ENCODE measurements at regions not wholly inside any gene's neighbourhood (a gene's known extent, or its start where the extent isn't known, plus 50 kb on each side); places are given as distances from the start of the nearest gene placed in this dataset.
"Not testable (repeated sequence)": the region's sequence is repeated elsewhere in the genome, so short reads cannot be mapped to it uniquely, and the experiment has no call there.

- no peak for DNase-seq
These were observed 62.4 kb upstream of the SERP2 start for GRCh38 chr13:44311011-44311780.

GRCh38 chr13:44312131-44312530 is 61.5 kb upstream of the SERP2 start:
- DNase-seq, result no peak

GRCh38 chr13:44312834-44313551 is 60.6 kb upstream of the SERP2 start:
- DNase-seq, result no peak

- DNase-seq, result no peak
These were observed 60.0 kb upstream of the SERP2 start for GRCh38 chr13:44313674-44314073.

GRCh38 chr13:44314160-44314559 is 59.5 kb upstream of the SERP2 start:
- not testable (repeated sequence) for DNase-seq

GRCh38 chr13:44317752-44318151 is 55.9 kb upstream of the SERP2 start:
- DNase-seq, result no peak

- DNase-seq, result no peak
These were observed 55.5 kb upstream of the SERP2 start for GRCh38 chr13:44318161-44318560.

- DNase-seq, result no peak
These were observed 53.0 kb upstream of the SERP2 start for GRCh38 chr13:44320611-44321010.

GRCh38 chr13:44321961-44322360 is 51.7 kb upstream of the SERP2 start:
- no peak for DNase-seq

GRCh38 chr13:44322928-44323327 is 50.7 kb upstream of the SERP2 start:
- DNase-seq, result no peak

- DNase-seq, result no peak
These were observed 49.9 kb upstream of the SERP2 start for GRCh38 chr13:44323754-44324153.
